ENCODE measurements at regions not wholly inside any gene's neighbourhood (a gene's known extent, or its start where the extent isn't known, plus 50 kb on each side); places are given as distances from the start of the nearest gene placed in this dataset.

DNA sequence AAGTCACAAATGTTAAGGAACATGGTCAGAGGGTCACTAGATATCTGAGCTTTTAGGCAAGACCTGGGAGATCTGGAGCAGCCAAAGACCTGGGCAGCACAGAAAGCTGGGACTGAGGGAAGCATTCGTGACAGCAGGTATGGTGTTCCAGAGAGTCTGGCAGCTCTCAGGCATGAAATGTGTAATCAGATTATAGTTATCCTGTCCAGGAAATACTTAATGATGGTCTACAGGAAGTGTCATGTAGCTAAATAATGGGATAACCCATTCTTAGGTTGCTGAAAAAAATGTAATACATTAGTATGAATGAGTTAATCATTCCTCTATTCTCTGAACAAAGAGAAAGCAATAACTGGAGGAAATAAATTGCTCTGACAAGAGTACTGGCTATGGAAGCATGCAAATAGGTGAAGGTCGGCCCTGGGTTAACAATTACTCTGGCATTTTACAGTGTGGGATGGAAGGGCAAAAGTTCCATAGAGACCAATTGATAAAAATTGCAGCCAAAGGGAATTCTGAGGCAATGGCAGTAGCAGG lies 740.5 kb downstream of the CBLN4 start:
- H3K27me3 ChIP-seq, result no peaks in the 10 kb centered on the region
- H4K20me1 ChIP-seq (ENCODE audit: insufficient read depth, poor library complexity, severe bottlenecking), result no peaks in the 10 kb centered on the region
- H3K9me2 ChIP-seq (replicated peaks; ENCODE audit: insufficient read depth), result no peaks in the 10 kb centered on the region
- no peak overlapping the region for H2AFZ ChIP-seq
- TF ChIP-seq EZH2 (IDR thresholded peaks at IDR 0.05; ENCODE audit: borderline replicate concordance), result no peak
- no peak for TF ChIP-seq EZH2phosphoT487 (IDR thresholded peaks at IDR 0.05; ENCODE audit: low read depth, severe bottlenecking, unreplicated experiment)
- TF ChIP-seq, protein P1, sequence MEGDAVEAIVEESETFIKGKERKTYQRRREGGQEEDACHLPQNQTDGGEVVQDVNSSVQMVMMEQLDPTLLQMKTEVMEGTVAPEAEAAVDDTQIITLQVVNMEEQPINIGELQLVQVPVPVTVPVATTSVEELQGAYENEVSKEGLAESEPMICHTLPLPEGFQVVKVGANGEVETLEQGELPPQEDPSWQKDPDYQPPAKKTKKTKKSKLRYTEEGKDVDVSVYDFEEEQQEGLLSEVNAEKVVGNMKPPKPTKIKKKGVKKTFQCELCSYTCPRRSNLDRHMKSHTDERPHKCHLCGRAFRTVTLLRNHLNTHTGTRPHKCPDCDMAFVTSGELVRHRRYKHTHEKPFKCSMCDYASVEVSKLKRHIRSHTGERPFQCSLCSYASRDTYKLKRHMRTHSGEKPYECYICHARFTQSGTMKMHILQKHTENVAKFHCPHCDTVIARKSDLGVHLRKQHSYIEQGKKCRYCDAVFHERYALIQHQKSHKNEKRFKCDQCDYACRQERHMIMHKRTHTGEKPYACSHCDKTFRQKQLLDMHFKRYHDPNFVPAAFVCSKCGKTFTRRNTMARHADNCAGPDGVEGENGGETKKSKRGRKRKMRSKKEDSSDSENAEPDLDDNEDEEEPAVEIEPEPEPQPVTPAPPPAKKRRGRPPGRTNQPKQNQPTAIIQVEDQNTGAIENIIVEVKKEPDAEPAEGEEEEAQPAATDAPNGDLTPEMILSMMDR (IDR thresholded peaks at IDR 0.05; ENCODE audit: poor library complexity), result no peak
- H3K27ac ChIP-seq, result no peak overlapping the region
- no peak for DNase-seq (ENCODE audit: low spot score)
- H3K79me2 ChIP-seq, result no peaks in the 10 kb centered on the region
- no peaks in the 10 kb centered on the region for H3K4me1 ChIP-seq (ENCODE audit: insufficient read depth)
- 85% methylated on average over 2 of the region's 2 CpGs for WGBS (ENCODE audit: low lambda C conversion rate, missing lambda C conversion rate)
- no peak overlapping the region for H3K4me2 ChIP-seq
- H3K36me3 ChIP-seq (replicated peaks; ENCODE audit: insufficient read depth, low read depth), result no peaks in the 10 kb centered on the region
- no peaks in the 10 kb centered on the region for H3K9me3 ChIP-seq (ENCODE audit: low read depth)
- H3K4me3 ChIP-seq, result no peak overlapping the region

DNA sequence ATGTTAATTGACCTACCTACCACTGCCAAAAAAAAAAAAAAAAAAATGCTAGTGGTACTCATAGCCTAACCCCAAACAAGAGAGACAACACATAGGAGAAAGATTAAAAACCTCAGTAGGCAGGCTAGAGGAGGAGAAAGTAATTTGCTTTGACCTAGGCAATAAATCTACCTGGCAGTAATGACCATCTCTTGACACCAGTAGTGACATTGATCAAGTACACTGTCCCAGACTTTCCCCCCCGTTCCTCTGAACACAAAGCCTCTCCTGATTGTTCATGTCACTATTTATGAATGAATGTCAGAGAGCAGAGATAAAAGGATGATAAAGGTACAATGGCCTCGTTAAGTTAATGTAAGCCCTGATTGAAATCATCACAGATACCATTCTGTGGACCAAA lies 746.8 kb downstream of the CBLN4 start:
- no peak overlapping the region for H3K27ac ChIP-seq
- WGBS (ENCODE audit: low lambda C conversion rate, missing lambda C conversion rate), result 19% methylated on average over 2 of the region's 2 CpGs

DNA sequence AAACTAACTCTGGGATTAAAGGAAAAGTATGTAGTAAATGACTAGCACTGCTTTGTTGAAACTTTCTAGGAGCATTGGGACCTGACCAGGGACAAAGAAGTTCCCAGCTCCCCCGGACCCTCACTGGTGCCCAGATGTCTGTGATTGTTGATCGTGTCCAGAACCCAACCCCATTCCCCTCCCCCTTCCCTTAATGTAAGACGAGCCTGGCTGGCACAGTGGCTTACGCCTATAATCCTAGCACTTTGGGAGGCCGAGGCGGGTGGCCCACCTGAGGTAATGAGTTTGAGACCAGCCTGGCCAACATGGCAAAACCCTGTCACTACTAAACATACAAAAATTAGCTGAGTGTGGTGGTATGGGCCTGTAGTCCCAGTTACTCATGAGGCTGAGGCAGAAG lies 750.3 kb downstream of the CBLN4 start:
- Histone ChIP-seq H3K4me1 (ENCODE audit: insufficient read depth) (peaks cover 5% of the 10 kb centered on the region), H4K20me1 (ENCODE audit: insufficient read depth, poor library complexity, severe bottlenecking) (no peaks in the 10 kb centered on the region), H3K9me3 (ENCODE audit: low read depth) (no peaks in the 10 kb centered on the region), H3K27ac (no peak overlapping the region), H3K79me2 (no peaks in the 10 kb centered on the region), H3K9me2 (replicated peaks; ENCODE audit: insufficient read depth) (no peaks in the 10 kb centered on the region), H2AFZ (no peak overlapping the region), H3K36me3 (replicated peaks; ENCODE audit: insufficient read depth, low read depth) (no peaks in the 10 kb centered on the region), H3K27me3 (no peaks in the 10 kb centered on the region), H3K4me2 (no peak overlapping the region), H3K4me3 (no peak overlapping the region)
- no peak for TF ChIP-seq EZH2 (IDR thresholded peaks at IDR 0.05; ENCODE audit: borderline replicate concordance)
- no peak for TF ChIP-seq EZH2phosphoT487 (IDR thresholded peaks at IDR 0.05; ENCODE audit: low read depth, severe bottlenecking, unreplicated experiment)
- TF ChIP-seq, protein P1 (IDR thresholded peaks at IDR 0.05; ENCODE audit: poor library complexity), result no peak
- WGBS (ENCODE audit: low lambda C conversion rate, missing lambda C conversion rate), result 94% methylated on average over 6 of the region's 6 CpGs
- DNase-seq (ENCODE audit: low spot score), result no peak

More for the DNA sequence above, 746.8 kb downstream of the CBLN4 start:
- H3K27me3 ChIP-seq, result no peaks in the 10 kb centered on the region
- H2AFZ ChIP-seq, result no peak overlapping the region
- TF ChIP-seq EZH2 (IDR thresholded peaks at IDR 0.05; ENCODE audit: borderline replicate concordance) (no peak), EZH2phosphoT487 (IDR thresholded peaks at IDR 0.05; ENCODE audit: low read depth, severe bottlenecking, unreplicated experiment) (no peak)
- TF ChIP-seq, protein P1 (IDR thresholded peaks at IDR 0.05; ENCODE audit: poor library complexity), result no peak
- DNase-seq (ENCODE audit: low spot score), result no peak
- H3K4me1 ChIP-seq (ENCODE audit: insufficient read depth), result no peaks in the 10 kb centered on the region
- H3K4me3 ChIP-seq, result no peak overlapping the region
- no peaks in the 10 kb centered on the region for H3K9me3 ChIP-seq (ENCODE audit: low read depth)
- H4K20me1 ChIP-seq (ENCODE audit: insufficient read depth, poor library complexity, severe bottlenecking), result no peaks in the 10 kb centered on the region
- H3K79me2 ChIP-seq, result no peaks in the 10 kb centered on the region
- no peaks in the 10 kb centered on the region for H3K9me2 ChIP-seq (replicated peaks; ENCODE audit: insufficient read depth)
- H3K36me3 ChIP-seq (replicated peaks; ENCODE audit: insufficient read depth, low read depth), result no peaks in the 10 kb centered on the region
- H3K4me2 ChIP-seq, result no peak overlapping the region
